Fibroblast of lung (primary cell): ENCODE measurements at regions not wholly inside any gene's neighbourhood (a gene's known extent, or its start where the extent isn't known, plus 50 kb on each side); places are given as distances from the start of the nearest gene placed in this dataset.
"Not testable (repeated sequence)": the region's sequence is repeated elsewhere in the genome, so short reads cannot be mapped to it uniquely, and the experiment has no call there.

ENCODE experiments used
- DNase-seq, 2 donors: peaks; one replicate each; pipeline versions ENCODE4 v3.0.0 to v3.0.0-alpha.2; 2010; ENCODE audit warnings: low read depth in 2 of 2
- H2AFZ ChIP-seq: 2 replicates; pipeline ENCODE4 v1.5.1; 2012; ENCODE audit warnings: low read length, control low read depth, inconsistent platforms
- H3K27ac ChIP-seq: 2 replicates; pipeline ENCODE4 v1.5.1; 2011; ENCODE audit warnings: low read length, control low read depth; ENCODE audit not compliant: insufficient read depth
- H3K27me3 ChIP-seq: 2 replicates; pipeline ENCODE4 v1.5.1; 2011; ENCODE audit warnings: mild to moderate bottlenecking, low read length; ENCODE audit not compliant: control insufficient read depth, insufficient read depth
- H3K36me3 ChIP-seq: 2 replicates; pipeline ENCODE4 v1.5.1; 2011; ENCODE audit warnings: low read length; ENCODE audit not compliant: control insufficient read depth, insufficient read depth
- H3K4me1 ChIP-seq: 2 replicates; pipeline ENCODE4 v1.5.1; 2011; ENCODE audit warnings: low read length; ENCODE audit not compliant: control insufficient read depth, insufficient read depth; ENCODE audit errors: extremely low read depth
- H3K4me2 ChIP-seq: 2 replicates; pipeline ENCODE4 v1.5.1; 2011; ENCODE audit warnings: low read length, control low read depth; ENCODE audit not compliant: insufficient read depth; ENCODE audit errors: extremely low read depth
- H3K4me3 ChIP-seq, 4 experiments: fragments of 200-600 bp in 1 of 4; sonication (generic) in 1 of 4; replicated peaks in 1 of 4; 2 replicates each; pipeline ENCODE4 v1.5.1; 2011 to 2016; ENCODE audit warnings: low read length in 4 of 4, low read depth in 3 of 4, mild to moderate bottlenecking in 3 of 4, control low read depth in 2 of 4, inconsistent platforms in 1 of 4, mixed read lengths in 1 of 4; ENCODE audit not compliant: insufficient read depth in 1 of 4; ENCODE audit errors: control extremely low read depth in 1 of 4
- H3K79me2 ChIP-seq: 2 replicates; pipeline ENCODE4 v1.5.1; 2012; ENCODE audit warnings: mild to moderate bottlenecking, low read length, inconsistent platforms; ENCODE audit not compliant: control insufficient read depth, insufficient read depth
- H3K9ac ChIP-seq: 2 replicates; pipeline ENCODE4 v1.5.1; 2011; ENCODE audit warnings: mild to moderate bottlenecking, low read length, control low read depth; ENCODE audit not compliant: insufficient read depth
- H3K9me3 ChIP-seq: 2 replicates; pipeline ENCODE4 v1.5.1; 2012; ENCODE audit warnings: low read depth, low read length; ENCODE audit not compliant: control insufficient read depth, insufficient read depth
- H4K20me1 ChIP-seq: 2 replicates; pipeline ENCODE4 v1.5.1; 2011; ENCODE audit warnings: low read length; ENCODE audit not compliant: control insufficient read depth, insufficient read depth; ENCODE audit errors: extremely low read depth
- EZH2 ChIP-seq: IDR thresholded peaks from 2 replicates; pipeline ENCODE4 v1.5.1; 2012; ENCODE audit warnings: low read length, control low read depth, mild to moderate bottlenecking; ENCODE audit errors: missing control alignments
- TF ChIP-seq, protein P1 (sequence below), 2 donors: IDR thresholded peaks in 1 of 2; conservative IDR thresholded peaks in 1 of 2; 1 replicate in 1 of 2; 2 replicates in 1 of 2; pipeline ENCODE4 v1.5.1; 2011 to 2012; ENCODE audit warnings: low read length in 2 of 2, control low read depth in 1 of 2, inconsistent platforms in 1 of 2, low read depth in 1 of 2, mild to moderate bottlenecking in 1 of 2

DNA sequence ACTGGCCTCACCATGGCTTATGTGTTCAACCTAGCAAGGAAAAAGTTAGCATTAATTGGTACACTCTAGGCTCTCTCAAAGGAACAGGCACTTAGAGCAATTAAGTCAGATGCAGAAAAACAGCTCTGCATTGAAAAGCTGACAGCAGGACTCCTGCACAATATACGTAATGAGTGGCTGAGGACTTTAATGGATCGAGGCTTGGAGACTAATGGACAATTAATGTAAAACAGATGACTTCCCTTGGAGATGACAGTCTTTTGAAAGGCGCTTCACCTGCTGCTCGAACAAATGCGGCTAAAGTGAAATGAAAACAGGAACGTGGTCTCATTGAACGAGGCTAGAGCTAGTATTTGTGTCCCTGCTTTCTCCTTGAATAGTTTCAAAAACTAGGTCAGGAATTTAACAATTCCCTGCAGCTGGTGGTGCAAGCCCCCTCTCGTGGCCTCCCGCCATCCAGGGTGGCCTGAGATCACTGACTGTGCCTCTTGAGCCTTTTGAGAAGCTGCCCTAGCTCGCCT lies 137.1 kb downstream of the ELOVL4 start:
- H3K27me3 ChIP-seq = no peaks in the 10 kb centered on the region
- H4K20me1 ChIP-seq = no peaks in the 10 kb centered on the region
- H3K4me3 ChIP-seq = no peak overlapping the region
- no peaks in the 10 kb centered on the region for H3K79me2 ChIP-seq
- no peaks in the 10 kb centered on the region for H3K9me3 ChIP-seq
- H2AFZ ChIP-seq = no peak overlapping the region
- H3K4me1 ChIP-seq = no peaks in the 10 kb centered on the region
- H3K4me2 ChIP-seq = no peak overlapping the region
- TF ChIP-seq, protein P1, sequence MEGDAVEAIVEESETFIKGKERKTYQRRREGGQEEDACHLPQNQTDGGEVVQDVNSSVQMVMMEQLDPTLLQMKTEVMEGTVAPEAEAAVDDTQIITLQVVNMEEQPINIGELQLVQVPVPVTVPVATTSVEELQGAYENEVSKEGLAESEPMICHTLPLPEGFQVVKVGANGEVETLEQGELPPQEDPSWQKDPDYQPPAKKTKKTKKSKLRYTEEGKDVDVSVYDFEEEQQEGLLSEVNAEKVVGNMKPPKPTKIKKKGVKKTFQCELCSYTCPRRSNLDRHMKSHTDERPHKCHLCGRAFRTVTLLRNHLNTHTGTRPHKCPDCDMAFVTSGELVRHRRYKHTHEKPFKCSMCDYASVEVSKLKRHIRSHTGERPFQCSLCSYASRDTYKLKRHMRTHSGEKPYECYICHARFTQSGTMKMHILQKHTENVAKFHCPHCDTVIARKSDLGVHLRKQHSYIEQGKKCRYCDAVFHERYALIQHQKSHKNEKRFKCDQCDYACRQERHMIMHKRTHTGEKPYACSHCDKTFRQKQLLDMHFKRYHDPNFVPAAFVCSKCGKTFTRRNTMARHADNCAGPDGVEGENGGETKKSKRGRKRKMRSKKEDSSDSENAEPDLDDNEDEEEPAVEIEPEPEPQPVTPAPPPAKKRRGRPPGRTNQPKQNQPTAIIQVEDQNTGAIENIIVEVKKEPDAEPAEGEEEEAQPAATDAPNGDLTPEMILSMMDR (conservative IDR thresholded peaks at IDR 0.05 in 1 of 2, IDR thresholded peaks at IDR 0.05 in 1 of 2; ENCODE audit: low read depth in 1 of 2, low read length in 2 of 2) = no peak
- no peak for TF ChIP-seq EZH2
- no peaks in the 10 kb centered on the region for H3K36me3 ChIP-seq
- no peak overlapping the region for H3K27ac ChIP-seq
- no peak for DNase-seq
- no peak overlapping the region for H3K9ac ChIP-seq

DNA sequence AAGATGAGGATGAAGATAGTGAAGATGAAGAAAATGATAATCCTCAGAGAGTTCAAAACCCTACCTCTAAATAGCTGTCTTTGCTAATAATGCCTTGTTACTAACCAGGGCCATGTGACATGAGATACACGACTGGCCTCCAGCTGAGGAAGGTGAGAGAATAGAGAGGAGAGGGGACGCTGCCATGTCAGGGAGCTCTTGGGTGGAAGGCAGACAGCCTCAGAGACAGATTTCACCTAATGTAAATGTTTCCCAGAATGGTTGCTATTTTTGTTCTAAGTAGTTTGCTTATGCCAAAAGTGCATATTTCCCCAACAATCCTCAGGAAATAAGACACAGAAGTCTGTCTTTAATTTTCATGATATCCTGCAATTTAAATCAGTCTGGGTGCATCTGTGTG lies 138.4 kb downstream of the ELOVL4 start:
- DNase-seq = no peak
- Histone ChIP-seq H3K4me1 (no peaks in the 10 kb centered on the region), H2AFZ (no peak overlapping the region), H3K27me3 (no peaks in the 10 kb centered on the region), H3K27ac (no peak overlapping the region), H3K9me3 (no peaks in the 10 kb centered on the region), H3K4me2 (no peak overlapping the region), H3K79me2 (no peaks in the 10 kb centered on the region), H3K4me3 (no peak overlapping the region), H3K36me3 (no peaks in the 10 kb centered on the region), H4K20me1 (no peaks in the 10 kb centered on the region), H3K9ac (no peak overlapping the region)
- TF ChIP-seq, protein P1 (conservative IDR thresholded peaks at IDR 0.05 in 1 of 2, IDR thresholded peaks at IDR 0.05 in 1 of 2; ENCODE audit: low read depth in 1 of 2, low read length in 2 of 2) = no peak
- no peak for TF ChIP-seq EZH2

GRCh38 chr6:79806661-79807060 lies 140.7 kb downstream of the ELOVL4 start:
- not testable (repeated sequence) for H3K27ac ChIP-seq

More at GRCh38 chr6:79806661-79807060, 140.7 kb downstream of the ELOVL4 start:
- H3K79me2 ChIP-seq, H3K4me3 ChIP-seq, H4K20me1 ChIP-seq, H3K9me3 ChIP-seq, H3K9ac ChIP-seq, H3K4me1 ChIP-seq, H3K4me2 ChIP-seq, H3K36me3 ChIP-seq, H3K27me3 ChIP-seq, DNase-seq, H2AFZ ChIP-seq: not testable (repeated sequence)
